CMK (cell line): ENCODE measurements at regions not wholly inside any gene's neighbourhood (a gene's known extent, or its start where the extent isn't known, plus 50 kb on each side); places are given as distances from the start of the nearest gene placed in this dataset.
"Not testable (repeated sequence)": the region's sequence is repeated elsewhere in the genome, so short reads cannot be mapped to it uniquely, and the experiment has no call there.

ENCODE experiments used
- DNase-seq: peaks from one replicate; pipeline ENCODE4 v3.0.0-alpha.2; 2010; ENCODE audit warnings: low read depth

DNA sequence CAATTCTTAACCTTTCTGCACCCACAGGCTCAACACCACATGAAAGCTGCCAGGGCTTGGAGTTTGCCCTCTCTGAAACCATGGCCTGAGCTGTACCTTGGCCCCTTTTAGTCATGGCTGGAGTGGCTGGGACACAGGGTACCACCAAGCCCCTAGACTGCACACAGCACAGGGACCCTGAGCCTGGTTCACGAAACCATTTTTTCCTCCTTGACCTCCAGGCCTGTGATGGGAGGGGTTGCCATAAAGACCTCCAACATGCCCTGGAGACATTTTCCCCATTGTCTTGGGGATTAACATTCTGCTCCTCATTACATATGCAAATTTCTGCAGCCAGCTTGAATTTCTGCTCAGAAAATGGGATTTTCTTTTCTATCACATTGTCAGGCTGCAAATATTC is 113.4 kb downstream of the XPNPEP1 start:
- not testable (repeated sequence) for DNase-seq

DNA sequence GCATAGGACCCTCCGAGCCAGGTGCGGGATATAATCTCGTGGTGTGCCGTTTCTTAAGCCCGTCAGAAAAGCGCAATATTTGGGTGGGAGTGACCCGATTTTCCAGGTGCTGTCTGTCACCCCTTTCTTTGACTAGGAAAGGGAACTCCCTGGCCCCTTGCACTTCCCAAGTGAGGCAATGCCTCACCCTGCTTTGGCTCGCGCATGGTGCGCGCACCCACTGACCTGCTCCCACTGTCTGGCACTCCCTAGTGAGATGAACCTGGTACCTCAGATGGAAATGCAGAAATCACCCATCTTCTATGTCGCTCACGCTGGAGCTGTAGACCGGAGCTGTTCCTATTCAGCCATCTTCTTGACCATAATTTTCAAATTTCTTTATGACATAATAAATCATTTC is 122.1 kb downstream of the XPNPEP1 start:
- not testable (repeated sequence) for DNase-seq

DNA sequence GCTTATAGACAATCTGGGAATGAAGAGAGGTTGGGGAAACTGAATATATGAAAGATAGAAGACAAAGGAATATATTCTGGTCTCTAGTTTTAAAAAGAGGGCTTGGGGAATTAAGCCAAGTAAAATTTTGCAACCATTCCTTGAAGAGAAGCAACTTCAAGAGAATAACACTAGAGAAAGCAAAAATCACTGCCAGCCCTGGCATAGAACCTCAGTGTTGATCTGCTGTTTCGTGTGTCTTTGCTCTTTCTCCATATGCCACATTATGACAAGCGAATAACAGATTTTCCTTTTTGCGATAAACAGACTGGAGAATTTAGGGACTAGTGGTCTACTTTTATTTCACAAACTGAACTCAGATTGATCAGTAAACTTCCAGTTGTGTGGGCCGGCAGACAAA is 132.7 kb downstream of the XPNPEP1 start:
- DNase-seq, result no peak

DNA sequence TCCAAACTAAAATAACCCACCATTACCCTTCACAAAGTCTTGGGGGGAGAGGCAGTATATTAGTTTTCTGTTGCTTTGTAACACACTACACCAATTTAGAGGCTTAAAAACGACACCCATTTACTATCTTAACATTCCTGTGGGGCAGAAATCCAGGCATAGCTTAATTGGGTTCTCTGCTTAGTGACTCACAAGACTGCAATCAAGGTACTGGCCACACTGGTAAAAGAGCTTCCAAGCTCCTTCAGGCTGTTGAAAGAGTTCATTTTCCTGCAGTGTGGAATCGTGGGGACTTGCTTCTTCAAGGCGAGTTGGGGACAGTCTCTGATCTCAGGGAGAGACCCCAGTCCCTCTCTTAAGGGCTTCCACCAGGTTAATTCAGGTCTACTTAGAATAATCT is 139.1 kb downstream of the XPNPEP1 start:
- no peak for DNase-seq

DNA sequence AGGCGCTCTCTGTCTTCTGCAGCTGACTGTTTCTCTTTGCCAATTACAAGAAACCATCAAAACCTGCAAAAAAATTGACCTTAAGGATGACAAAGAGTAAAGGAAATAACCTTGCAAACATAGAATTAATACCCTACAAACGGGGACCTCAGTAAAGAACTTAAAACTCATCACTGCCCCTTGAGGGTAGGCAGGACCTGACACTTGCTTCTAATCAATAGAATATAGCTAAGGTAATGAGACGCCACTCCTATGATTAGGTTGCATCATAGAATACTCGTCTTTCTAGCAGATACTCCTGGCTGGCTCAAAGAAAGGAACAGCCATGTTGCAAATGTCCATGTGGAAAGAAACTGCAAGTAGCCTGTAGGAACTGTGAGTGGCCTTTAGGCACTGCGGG is 140.0 kb downstream of the XPNPEP1 start:
- DNase-seq, result no peak

DNA sequence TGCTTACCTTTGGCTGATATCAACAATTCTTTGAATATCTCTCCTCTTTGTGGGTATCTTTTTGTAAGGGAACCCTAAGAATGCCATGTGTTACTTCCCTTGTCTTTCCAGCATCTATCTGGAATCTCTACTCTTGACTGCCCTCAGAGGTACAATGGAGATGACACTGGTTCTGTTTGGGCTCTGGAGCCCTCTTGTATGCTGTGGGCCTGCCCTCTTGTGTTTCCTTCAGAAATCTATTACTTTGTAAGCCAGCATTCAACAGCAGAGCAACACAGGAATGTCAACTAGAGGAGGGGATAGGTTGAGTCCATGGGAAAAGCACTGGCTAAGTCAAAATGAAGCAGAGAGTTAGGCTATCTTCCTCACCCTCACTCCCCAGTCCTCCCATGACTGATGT is 142.3 kb downstream of the XPNPEP1 start:
- DNase-seq, result no peak

DNA sequence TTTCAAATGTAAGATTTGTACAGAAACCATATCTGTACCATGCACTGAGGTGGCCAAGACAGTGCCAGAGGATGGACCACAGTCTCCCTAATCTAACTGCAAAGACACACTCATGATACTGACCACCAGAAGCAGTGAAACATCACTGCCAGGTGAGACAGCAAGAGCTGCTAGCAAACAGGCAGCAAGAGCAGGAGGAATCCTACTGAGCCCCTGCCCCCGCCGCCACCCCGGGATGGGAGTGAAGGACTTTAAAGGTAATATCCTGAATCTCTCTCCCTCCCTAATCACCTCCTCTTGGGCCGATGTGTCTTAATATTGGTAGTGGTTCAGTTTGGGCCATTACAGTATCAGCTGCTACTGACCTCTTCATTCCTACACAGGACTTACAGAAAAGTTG is 144.3 kb downstream of the XPNPEP1 start:
- DNase-seq, result no peak

DNA sequence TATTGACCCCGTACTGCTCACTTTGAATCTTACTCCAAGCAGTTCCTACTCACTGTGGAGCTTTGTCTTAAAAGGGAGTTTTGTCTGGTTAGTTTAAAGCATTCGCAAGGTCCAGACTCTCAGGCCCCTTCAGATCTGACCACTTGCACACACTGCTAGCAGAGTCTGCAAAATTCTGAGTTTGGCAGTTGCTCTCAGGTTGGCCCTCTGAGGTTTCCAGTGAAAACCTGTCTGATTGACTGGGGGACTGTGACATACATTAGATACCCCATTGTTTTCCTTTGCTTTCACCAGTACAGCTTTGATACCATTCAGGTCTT is 149.2 kb downstream of the XPNPEP1 start:
- no peak for DNase-seq

DNA sequence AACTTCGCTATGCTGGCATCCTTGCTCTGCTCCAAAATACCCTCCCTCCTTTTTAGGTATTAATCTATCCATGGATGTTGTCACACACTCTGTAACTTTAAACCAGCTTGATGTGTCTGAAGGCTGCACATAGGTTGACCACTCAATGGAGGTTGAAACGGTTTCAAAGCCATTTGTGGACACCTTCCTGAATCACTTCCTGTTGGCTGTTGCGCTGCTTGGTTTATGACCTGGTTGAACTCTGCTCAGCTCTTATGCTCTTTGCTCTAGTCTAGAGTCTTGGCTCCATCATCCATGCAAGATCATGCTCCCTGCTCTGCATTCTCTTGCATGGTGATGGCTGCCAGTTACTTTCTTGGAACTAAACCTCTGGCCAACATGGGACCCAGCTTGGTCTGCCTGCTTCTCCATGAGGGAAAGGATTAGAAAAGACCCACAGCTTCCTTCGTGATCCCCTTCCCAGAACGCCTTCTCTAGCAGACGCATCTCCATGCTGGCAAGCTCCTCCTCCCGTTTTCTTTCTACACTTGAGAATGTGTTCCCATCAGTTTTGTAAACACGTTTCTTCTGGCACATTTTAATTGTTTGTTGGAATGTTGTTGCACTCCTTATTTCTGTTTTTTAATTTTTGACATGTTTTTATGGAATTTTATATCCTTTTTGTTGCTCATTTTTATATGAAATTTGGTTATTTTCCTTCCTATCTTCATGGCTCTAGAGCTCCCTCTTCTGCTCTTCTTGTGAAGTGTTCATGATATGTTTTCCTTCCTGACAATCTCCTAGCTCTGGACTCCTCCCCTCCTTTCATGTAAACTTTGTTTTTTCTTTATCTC is 149.8 kb downstream of the XPNPEP1 start:
- no peak for DNase-seq

DNA sequence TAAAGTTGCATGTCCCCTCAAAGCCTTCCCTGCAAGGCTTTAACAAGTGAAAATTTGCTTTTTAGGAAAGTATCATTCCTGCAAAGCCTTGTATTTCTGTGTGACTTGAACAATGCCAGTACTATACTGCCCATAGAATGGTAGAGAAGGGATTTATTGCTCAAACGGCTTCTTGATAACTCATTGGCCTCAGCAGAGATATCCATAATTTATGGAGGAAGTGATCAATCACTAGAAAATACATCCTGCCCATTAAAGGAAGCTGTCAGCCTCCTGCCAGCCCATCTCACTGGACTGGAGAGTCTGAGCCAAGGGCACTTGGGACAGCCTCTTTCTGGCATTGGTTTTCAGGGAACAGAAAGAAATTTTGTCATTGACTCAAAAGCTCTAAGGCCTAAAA is 152.6 kb downstream of the XPNPEP1 start:
- DNase-seq, result no peak

DNA sequence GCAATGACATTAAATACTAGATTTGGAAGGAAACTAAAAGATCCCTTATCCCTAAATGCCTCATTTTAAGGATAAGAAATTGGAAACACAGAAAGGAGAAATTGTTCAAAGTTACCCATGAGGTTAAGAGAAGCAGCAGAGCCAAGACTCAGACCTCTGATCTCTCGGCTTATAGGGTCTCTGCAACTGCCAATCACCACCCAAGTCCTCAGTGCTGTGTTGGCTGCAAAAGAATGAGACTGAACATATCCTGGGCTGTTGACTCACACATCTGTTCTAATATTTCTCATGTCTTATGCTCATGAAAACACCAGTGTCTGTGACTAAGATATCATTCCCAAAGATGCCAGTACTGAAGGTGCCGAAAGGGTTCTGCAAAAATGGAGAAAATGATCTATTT is 153.3 kb downstream of the XPNPEP1 start:
- DNase-seq, result no peak

DNA sequence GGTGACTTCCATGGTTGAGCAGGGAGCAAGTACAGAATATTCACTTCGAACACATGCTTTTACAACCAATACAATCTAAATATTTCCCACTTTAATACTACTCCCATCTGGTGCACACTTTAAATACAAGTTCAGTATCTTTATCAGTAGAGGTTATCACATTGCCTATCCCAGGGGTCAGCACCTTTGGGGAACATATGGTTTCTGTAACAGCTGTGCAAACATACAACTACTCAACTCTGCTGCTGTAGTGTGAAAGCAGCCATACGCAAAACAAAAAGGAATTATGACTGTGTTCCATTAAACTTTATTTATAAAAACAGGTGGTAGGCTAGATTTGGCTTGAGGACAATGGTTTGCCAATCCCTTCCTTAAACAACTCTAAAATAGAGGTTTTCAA is 157.5 kb downstream of the XPNPEP1 start:
- no peak for DNase-seq

DNA sequence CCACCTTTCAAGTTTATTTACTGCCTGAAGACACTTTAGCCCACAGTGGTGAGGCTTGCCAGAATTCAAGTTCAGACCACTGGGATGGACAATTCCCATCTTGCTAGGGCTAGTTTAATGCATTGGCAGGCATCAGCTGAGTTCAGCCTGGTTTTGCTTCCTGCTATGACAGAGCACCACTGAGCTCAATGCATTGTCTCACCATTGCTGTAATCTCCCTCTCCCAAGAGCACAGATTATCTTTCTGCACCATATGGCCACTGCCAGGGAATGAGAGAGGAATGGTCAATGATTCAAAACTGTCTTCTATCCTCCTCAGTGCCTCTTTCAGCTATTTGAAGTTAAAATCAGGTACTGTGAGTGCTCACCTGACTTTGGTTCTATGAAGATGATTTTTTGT is 160.8 kb downstream of the XPNPEP1 start:
- no peak for DNase-seq

DNA sequence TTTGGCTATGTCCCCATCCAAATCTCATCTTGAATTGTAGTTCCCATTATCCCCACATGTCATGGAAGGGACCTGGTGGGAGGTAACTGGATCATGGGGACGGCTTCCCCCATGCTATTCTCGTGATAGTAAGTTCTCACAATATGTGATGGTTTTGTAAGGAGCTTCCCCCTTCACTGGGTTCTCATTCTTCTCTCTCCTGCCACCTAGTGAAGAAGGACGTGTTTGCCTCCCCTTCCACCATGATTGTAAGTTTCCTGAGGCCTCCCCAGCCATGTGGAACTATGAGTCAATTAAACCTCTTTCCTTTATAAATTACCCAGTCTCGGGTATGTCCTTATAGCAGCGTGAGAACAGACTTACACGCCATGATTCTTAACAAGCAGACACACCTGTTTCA is 165.6 kb downstream of the XPNPEP1 start:
- not testable (repeated sequence) for DNase-seq

DNA sequence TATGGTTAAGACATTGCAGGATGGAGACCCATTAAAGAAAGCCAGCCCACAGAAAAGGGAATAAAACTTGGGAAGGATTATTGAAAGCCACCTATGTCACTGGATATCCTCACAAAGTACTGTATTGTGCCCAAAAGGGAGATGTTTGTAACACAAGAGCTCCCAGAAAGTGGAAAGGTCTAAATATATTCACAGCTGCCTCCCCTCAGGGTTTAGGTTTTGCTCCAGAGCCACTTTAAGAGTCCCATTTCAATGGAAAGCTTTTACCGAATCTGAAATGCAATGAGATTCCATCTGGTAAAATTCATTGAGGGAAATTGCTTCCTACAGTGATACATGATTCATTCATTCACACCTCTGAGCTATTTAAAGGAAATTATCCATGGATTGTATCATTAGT is 176.4 kb downstream of the XPNPEP1 start:
- DNase-seq, result no peak

DNA sequence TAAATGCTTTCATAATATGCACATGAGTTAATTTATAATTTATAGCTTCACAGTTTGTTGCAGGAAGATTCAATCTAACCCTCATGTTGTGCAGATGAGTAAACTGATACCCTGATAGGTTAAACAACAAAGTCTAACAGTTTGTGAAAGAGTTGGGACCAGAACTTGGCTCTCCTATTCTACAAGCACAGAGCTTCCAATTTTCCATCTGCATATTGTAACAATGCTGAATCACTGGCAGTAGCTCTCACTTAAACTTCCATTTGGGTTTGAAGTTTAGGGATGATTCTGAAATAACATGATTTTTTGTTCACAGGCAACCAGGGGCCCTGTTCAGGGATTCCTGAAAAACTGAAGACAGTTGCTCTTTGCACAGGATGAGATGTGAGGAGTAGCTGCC is 179.3 kb downstream of the XPNPEP1 start:
- DNase-seq, result no peak

DNA sequence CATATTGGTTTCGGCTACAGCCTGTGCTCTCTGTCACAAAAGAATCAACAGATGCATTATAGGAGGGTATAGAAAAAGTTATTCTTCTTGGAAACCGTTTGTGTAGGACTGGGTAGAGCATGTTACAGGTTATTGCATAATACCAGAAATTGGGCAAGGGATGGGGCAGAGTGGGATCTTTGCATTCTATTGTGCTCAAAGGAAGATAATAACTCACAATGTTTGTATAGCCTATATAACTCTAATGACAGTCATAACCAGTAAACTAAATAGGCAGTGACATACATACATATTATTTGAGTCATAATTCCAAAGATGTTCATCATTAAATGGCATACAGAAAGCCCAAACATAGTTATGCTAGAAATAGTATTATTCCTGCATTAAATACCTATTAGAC is 179.7 kb downstream of the XPNPEP1 start:
- DNase-seq, result no peak

DNA sequence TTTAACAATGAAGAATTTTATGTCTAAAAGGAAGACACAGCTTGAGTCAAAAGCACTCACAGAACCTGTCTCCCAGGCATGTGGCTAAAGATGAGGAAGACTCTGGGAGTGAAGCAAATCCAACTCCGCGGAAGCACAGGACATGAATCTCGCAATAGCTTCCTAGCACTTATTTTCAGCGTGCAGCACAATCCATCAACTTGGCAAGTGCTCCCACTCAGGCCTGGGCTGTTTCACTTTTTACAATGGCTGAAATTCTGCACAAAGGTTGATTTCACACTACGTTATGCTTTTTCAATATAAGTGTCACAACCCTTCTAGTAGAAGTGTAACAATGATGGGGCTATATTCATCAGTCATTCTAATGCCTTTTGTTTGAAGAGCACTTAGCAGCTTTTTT is 180.2 kb downstream of the XPNPEP1 start:
- DNase-seq, result no peak

DNA sequence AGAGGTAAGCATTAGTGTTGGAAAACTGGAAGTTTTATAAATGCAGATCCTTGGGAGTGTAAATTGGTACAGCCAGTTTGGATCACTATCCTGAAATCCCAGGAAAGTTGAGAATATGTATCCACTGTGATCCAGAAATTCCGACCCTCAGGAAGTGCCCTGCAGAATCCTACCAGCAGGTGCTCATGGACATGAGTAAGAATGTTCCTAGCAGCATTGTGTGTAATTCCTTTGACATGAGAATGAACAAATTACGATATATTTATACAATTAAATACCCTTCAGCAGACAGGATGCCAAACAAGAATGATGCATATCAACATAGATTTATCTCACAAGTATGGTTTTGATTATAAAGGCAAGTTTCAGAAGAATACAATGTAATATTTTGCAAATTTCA is 181.6 kb downstream of the XPNPEP1 start:
- no peak for DNase-seq

DNA sequence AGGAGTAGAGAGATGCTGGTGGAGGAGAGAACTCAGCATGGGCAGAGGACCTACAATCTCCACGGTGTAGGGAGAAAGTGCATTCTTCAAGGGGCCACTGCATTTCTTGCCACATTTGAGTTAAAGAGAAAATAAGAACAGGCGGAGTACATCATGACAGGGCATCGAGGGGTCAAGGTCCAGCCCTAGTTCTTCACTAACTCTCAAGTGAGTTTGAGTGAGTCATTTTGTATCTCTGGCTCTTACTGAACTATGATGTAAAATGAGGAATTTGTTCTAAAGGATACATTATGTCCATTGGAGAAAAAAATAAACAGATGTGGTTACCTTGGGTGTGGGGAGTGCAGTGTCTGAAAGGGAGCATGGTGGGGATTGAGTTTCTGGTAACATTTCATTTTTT is 182.9 kb downstream of the XPNPEP1 start:
- DNase-seq, result no peak

DNA sequence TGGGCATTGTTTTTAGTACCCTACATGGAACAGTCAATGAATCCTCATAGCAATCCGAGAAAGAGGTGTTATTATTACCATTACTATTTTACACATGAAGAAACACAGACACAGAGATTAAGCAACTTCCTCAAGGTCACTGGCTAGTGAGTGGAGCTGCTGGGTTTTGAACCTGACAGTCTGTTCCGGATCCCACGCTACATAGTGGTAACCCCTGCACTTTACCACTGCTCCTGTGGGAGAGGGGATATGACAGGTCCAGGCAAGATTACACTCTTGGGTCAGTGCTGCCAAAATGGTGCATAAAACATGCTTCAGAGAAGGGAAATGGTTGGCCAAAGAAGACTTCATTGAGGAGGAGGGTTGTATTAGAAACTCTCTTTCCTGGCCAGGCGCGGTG is 185.7 kb downstream of the XPNPEP1 start:
- DNase-seq, result no peak

DNA sequence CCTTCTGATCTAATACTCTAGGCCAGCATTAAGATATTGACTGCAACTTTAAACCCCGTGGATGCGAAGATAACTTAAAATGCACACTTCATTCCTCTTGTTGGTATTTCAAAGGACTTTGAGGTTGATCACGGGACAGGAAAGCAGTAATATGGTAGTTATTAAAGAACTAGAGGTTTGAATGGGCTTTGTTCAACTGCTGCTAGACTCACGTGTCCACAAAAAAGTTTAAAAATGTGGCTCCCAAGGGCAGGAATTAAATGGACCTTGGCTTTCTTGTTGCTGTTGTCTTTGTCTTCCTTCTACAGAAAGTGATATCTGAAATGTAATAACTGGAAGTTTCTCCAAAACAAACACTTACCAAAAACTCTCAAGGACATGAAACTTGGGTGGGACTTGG is 186.3 kb downstream of the XPNPEP1 start:
- DNase-seq, result no peak

DNA sequence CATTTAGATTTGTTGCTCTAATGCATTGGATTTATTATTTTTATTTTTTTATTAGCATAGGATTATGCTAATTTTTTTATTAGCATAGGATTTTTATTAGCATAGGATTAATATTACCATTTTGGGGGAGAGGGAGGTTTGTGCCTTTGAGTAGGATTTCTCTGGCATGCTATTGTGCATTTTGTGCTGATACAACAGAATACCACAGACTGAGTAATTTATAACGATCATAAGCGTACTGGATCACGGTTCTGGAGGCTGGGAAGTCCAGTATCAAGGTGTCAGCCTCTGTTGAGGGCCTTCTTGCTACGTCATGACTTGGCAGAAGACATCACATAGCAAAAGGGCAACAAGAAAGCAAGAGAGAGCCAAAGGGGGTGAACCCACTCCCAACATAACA is 187.5 kb downstream of the XPNPEP1 start:
- no peak for DNase-seq

DNA sequence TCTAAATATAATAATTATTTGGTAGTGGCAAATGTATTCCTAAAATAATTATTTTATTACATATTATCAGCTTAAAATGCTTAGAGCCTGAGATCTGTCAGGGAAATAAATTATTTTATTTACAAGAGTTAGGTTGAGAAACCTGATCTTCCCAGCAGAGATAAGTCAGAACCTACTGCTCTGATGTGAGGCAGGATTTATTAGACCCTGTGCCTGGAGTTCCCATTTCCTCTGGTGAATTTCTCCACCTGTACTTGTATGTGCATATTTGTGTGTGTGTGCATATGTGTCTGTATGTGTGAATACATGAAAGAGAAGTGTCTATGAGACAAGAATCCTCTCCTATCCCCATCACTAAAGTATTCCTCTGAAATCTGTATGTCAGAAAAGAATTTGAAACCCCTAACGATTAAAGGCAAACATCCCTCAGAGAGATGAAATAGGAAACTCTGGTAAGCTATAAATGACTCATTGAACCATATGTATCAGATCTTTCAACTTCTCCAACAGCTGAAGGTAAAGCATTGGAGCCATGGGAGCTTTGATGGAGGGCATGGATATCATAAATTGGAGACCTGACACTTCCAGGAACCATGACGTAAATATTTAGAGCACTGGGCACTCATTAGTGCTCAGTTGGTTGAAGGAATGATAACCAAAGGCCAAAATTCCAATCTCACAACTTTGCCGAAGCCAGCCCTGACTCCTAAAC is 190.9 kb downstream of the XPNPEP1 start:
- DNase-seq, result no peak
